ENCODE measurements at regions not wholly inside any gene's neighbourhood (a gene's known extent, or its start where the extent isn't known, plus 50 kb on each side); places are given as distances from the start of the nearest gene placed in this dataset.

DNA sequence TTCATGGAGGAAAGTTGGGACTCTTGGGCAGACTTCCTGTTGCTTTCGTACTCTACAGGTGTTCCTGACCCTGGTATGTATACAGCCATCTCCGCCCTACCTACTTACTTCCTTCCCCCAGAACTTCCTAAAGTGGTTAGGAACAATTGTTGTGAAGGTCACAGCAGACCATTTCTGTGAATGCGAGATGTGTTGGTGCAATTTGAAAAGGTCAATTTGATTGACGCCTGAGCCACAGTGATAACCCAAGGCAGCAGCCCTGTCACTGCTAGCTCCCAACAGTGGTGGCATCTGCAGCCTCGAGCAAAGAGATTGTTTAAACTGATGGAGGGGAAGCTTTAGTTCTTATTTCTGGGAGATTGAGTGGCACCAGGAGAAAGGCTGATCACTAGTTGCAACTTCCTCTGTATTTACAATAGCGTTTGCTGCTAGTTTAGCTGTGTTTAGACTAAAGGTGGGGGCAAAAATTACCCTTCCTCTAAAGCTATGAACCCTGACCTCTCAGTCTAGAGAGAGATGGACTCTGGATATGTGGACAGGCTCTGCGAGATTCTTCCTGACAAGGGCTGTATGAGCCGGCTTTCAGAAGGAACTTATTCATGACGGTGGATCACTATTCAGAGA is 78.3 kb upstream of the MAP4K3 start (continued):
- TF ChIP-seq, protein P1, sequence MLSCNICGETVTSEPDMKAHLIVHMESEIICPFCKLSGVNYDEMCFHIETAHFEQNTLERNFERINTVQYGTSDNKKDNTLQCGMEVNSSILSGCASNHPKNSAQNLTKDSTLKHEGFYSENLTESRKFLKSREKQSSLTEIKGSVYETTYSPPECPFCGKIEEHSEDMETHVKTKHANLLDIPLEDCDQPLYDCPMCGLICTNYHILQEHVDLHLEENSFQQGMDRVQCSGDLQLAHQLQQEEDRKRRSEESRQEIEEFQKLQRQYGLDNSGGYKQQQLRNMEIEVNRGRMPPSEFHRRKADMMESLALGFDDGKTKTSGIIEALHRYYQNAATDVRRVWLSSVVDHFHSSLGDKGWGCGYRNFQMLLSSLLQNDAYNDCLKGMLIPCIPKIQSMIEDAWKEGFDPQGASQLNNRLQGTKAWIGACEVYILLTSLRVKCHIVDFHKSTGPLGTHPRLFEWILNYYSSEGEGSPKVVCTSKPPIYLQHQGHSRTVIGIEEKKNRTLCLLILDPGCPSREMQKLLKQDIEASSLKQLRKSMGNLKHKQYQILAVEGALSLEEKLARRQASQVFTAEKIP (CRISPR knock-in tag; IDR thresholded peaks at IDR 0.05; ENCODE audit: borderline replicate concordance) = no peak
- TF ChIP-seq, protein P2, sequence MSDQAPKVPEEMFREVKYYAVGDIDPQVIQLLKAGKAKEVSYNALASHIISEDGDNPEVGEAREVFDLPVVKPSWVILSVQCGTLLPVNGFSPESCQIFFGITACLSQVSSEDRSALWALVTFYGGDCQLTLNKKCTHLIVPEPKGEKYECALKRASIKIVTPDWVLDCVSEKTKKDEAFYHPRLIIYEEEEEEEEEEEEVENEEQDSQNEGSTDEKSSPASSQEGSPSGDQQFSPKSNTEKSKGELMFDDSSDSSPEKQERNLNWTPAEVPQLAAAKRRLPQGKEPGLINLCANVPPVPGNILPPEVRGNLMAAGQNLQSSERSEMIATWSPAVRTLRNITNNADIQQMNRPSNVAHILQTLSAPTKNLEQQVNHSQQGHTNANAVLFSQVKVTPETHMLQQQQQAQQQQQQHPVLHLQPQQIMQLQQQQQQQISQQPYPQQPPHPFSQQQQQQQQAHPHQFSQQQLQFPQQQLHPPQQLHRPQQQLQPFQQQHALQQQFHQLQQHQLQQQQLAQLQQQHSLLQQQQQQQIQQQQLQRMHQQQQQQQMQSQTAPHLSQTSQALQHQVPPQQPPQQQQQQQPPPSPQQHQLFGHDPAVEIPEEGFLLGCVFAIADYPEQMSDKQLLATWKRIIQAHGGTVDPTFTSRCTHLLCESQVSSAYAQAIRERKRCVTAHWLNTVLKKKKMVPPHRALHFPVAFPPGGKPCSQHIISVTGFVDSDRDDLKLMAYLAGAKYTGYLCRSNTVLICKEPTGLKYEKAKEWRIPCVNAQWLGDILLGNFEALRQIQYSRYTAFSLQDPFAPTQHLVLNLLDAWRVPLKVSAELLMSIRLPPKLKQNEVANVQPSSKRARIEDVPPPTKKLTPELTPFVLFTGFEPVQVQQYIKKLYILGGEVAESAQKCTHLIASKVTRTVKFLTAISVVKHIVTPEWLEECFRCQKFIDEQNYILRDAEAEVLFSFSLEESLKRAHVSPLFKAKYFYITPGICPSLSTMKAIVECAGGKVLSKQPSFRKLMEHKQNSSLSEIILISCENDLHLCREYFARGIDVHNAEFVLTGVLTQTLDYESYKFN (CRISPR knock-in tag; conservative IDR thresholded peaks at IDR 0.05) = peak; percentile 96
- TF ChIP-seq ZNF317 (CRISPR knock-in tag; IDR thresholded peaks at IDR 0.05) (peak; percentile 59; the same call in 1 of the 2 replicates), NKX3-1 (CRISPR knock-in tag; IDR thresholded peaks at IDR 0.05) (0 out of 2 replicates have a peak, but pooled peaks have one; percentile 37), ZSCAN25 (CRISPR knock-in tag; IDR thresholded peaks at IDR 0.05) (no peak), ZNF230 (CRISPR knock-in tag; IDR thresholded peaks at IDR 0.05) (peak; percentile 2; the same call in 1 of the 2 replicates), CHCHD3 (CRISPR knock-in tag; IDR thresholded peaks at IDR 0.05) (no peak), ZNF780A (CRISPR knock-in tag; IDR thresholded peaks at IDR 0.05) (no peak; the same call in 1 of the 2 replicates), ELF1 (CRISPR knock-in tag; IDR thresholded peaks at IDR 0.05) (peak; percentile 52; the same call in 1 of the 2 replicates), ZNF556 (CRISPR knock-in tag; IDR thresholded peaks at IDR 0.05; ENCODE audit: borderline replicate concordance) (peak; percentile 67; the same call in 1 of the 2 replicates), ZMYM4 (CRISPR knock-in tag; IDR thresholded peaks at IDR 0.05) (peak; percentile 65), ZNF616 (CRISPR knock-in tag; IDR thresholded peaks at IDR 0.05; ENCODE audit: low read depth) (no peak), ZBTB3 (CRISPR knock-in tag; IDR thresholded peaks at IDR 0.05; ENCODE audit: borderline replicate concordance, low read depth) (0 out of 2 replicates have a peak, but pooled peaks have one; percentile 67), SKI (IDR thresholded peaks at IDR 0.05; ENCODE audit: partially characterized antibody) (peak; percentile 20), U2AF2 (IDR thresholded peaks at IDR 0.05; ENCODE audit: low read depth, low read length) (no peak)
- TF ChIP-seq, protein P3, sequence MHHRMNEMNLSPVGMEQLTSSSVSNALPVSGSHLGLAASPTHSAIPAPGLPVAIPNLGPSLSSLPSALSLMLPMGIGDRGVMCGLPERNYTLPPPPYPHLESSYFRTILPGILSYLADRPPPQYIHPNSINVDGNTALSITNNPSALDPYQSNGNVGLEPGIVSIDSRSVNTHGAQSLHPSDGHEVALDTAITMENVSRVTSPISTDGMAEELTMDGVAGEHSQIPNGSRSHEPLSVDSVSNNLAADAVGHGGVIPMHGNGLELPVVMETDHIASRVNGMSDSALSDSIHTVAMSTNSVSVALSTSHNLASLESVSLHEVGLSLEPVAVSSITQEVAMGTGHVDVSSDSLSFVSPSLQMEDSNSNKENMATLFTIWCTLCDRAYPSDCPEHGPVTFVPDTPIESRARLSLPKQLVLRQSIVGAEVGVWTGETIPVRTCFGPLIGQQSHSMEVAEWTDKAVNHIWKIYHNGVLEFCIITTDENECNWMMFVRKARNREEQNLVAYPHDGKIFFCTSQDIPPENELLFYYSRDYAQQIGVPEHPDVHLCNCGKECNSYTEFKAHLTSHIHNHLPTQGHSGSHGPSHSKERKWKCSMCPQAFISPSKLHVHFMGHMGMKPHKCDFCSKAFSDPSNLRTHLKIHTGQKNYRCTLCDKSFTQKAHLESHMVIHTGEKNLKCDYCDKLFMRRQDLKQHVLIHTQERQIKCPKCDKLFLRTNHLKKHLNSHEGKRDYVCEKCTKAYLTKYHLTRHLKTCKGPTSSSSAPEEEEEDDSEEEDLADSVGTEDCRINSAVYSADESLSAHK (CRISPR knock-in tag; IDR thresholded peaks at IDR 0.05; ENCODE audit: borderline replicate concordance) = 0 out of 2 replicates have a peak, but pooled peaks have one; percentile 75
- TF ChIP-seq, protein P4, sequence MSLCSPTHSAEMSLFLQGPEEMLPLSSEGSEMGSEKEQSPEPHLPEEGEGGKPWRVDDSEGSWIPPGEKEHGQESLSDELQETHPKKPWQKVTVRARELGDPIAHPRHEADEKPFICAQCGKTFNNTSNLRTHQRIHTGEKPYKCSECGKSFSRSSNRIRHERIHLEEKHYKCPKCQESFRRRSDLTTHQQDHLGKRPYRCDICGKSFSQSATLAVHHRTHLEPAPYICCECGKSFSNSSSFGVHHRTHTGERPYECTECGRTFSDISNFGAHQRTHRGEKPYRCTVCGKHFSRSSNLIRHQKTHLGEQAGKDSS (CRISPR knock-in tag; IDR thresholded peaks at IDR 0.05; ENCODE audit: borderline replicate concordance, low read depth) = no peak
- TF ChIP-seq, protein P5, sequence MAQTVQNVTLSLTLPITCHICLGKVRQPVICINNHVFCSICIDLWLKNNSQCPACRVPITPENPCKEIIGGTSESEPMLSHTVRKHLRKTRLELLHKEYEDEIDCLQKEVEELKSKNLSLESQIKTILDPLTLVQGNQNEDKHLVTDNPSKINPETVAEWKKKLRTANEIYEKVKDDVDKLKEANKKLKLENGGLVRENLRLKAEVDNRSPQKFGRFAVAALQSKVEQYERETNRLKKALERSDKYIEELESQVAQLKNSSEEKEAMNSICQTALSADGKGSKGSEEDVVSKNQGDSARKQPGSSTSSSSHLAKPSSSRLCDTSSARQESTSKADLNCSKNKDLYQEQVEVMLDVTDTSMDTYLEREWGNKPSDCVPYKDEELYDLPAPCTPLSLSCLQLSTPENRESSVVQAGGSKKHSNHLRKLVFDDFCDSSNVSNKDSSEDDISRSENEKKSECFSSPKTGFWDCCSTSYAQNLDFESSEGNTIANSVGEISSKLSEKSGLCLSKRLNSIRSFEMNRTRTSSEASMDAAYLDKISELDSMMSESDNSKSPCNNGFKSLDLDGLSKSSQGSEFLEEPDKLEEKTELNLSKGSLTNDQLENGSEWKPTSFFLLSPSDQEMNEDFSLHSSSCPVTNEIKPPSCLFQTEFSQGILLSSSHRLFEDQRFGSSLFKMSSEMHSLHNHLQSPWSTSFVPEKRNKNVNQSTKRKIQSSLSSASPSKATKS (CRISPR knock-in tag; IDR thresholded peaks at IDR 0.05) = peak; percentile 72; the same call in 1 of the 2 replicates
